HG02678 (cell line): ENCODE measurements at regions not wholly inside any gene's neighbourhood (a gene's known extent, or its start where the extent isn't known, plus 50 kb on each side); places are given as distances from the start of the nearest gene placed in this dataset.
A peak's percentile ranks its signal among the peaks of the same experiment; 100 is the strongest.

Experiments used
- ATAC-seq: cut with Tn5 transposase; IDR thresholded peaks from one replicate; pipeline ENCODE4 v1.9.1; 2021; ENCODE audit warnings: mild to moderate bottlenecking, moderate library complexity; ENCODE audit not compliant: unreplicated experiment

DNA sequence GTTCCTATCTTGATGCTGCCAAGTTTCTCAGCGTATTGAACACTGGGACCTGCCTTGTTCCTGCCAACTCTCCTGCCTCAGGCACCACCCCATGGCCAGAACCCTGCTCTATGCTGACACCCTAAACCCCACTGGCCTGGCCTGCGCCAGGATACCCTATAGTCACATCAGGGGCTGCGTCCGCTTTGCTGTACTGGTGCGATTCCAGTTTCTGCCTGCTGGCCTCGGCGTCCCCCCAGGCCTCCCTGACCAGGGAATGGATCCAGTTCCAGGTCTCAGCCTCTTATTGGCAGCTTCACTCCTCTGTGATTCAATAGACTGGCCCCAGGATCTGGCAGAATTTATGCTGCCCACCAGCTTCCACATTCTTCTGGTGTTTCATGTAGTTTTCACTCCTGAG is 55.0 kb downstream of the GPR6 start:
- no peak for ATAC-seq

DNA sequence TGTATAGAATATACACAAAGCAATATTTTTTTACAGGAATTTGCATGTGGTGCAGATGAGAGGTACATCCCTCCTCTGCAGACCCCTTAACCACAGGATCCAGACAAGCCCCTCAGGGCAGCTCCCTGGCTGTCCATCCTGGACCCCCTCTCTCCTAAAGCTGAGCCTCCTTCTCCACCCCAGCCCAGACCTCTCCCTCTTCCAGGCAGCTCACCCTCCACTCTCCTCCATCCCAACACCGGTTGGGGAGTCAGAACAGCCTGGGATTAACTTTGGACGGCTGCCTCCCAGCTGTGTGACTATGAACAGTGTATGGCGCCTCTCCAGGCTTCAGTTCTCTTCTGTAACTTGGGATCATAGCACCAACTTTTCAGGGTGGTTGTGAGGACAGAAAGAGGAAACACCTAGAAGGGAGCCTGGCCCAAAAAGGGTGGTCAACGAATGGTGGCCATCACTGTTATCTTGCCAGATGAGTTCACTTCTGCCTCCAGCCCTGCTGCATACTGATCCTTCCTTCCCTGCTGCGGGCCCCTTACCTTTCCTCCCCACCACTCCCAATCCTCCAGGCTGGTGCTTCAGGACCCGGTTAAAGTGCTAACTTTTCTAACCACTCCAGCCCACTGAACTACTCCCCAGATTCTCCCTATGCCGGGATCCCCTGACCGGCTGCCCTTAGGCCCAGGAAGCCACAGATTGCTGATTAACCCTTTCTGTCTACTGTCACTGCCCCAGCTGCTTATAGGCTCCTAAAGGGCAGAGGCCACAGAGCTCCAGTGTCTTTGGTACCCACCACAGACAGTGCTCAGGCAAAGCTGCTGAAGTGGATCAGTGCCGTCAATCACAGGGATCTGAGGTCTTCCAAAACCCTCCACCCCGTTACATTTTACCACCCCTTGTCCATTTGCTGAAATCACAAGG is 55.9 kb downstream of the GPR6 start:
- no peak for ATAC-seq

DNA sequence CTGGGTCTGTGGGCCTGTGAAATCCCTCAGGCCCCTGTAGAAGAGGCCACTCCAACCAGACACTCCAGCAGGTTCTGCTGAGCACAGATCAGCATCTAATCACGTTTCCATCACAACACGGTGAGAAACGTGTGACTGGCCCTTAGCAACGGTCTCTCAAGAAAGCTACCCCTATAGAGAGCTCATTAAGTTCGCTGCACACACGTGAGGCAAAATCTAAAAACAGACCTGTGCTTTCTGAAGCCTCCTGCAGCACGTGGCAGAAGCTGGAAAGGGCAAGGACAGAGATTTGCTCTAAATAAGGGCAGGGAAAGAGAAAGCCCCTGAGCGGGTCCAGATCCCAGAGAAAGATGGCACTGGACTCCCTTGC is 56.5 kb downstream of the GPR6 start:
- ATAC-seq = no peak

DNA sequence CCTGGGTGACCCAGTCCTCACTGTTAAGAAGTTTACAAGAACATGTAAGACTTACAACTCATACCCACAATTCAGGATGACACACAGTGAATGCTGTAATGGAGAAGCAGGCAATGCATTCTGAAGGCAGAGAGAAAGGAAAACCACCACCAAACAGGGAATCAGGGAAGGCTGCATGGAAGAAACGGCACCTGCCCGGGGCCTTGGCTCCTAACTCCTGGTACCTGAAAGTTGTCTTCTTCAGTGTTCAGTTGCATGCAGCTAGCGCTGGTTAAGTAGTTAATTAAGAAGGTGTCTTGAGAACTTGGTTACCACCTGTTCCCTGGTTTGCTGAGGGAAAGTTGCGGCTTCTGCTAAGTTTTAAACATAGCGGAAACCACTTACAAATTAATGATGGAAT is 57.2 kb downstream of the GPR6 start:
- ATAC-seq = no peak

DNA sequence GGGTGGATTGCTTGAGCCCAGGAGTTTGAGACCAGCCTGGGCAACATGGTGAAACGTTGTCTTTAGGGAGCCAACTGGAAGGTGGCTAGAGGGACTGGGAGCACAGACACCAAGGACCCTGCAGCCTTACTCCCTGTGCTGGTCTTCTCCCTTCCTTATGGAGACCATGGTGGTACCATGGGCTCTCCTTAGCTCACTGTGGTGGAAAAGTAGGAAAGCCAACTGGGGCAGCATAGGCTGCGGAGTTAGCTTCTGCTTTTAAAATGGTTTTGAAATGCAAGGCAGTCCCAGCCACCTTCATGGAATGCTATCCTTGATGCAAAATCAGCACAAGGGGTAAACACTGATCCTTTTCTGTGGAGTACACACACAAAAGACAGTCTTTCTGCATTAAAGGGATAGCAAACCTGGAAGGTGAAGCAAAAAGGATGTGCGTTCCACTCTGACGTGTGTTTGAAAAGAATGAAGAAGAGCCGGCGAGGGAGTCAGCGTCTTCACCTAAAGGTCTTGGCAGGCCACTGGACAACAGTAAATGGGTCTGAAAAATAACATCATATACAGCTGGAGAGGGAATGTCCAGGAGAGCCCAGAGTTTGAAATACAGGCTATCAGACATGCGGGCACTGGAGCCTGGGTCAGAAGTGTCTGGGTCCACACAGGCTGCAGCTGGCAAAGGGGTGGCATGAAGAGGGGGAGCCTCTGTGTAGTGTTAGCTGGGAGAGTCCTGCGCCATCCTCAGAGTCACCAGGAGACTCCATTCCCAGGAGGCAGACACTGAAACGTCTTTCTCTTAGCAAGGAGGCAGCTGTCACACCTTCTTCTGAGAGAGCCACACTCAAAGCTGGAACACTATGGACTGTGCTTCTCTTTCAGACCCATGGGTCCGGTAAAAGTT is 58.5 kb downstream of the GPR6 start:
- no peak for ATAC-seq

DNA sequence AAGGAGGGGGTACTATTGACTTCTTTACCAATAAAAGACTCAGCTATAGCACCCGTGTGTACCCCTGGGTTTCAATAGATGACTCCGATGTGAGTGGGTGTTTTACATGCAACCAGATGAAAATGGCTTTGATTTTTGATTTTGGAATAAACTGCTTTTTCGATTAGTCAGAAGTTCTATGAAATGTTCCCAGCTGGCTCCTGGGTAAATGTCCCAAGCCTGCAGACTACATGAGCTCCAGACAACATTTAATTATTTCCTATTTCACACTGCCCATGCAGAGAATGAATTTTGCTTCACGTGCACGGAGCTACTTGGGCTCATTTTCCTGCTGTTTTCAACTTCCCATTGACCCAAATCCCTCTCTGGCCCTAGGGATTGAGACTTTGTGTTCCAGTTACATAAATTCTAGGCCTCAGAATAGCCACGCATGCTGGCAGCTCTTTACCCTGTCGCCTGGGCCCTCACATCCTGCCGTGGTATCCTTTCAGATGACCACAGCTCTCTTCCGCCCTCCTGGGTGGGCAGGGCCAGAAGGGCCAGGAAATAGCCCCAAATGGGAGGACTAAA is 59.7 kb downstream of the GPR6 start:
- ATAC-seq = no peak

DNA sequence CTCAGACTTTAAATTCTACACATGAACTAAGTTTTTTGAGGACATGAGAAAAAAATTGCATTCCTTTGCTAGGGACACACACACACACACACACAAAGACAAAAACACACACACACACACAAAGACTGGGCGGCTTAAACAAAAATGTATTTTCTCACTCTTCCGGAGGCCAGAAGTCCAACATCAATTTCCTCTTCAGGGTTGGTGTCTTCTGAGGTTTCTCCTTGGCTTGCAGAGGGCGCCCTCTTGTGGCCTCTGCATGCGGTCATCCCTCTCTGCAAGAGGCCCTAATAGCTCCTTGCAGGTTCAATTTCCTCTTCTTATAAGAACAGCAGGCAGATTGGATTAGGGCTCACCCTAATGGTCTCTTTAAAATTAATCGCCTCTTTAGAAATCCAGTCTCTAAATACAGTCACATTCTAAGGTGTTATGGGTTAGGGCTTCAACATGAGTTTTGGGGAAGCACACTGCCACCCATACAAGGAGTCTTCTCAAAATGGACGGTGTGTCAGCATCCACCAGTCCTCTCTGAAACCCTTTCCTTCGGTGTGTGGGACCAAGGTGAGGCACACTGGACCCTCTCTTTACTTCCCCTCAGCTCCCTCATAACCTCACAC is 61.4 kb downstream of the GPR6 start:
- ATAC-seq = peak; percentile 84

DNA sequence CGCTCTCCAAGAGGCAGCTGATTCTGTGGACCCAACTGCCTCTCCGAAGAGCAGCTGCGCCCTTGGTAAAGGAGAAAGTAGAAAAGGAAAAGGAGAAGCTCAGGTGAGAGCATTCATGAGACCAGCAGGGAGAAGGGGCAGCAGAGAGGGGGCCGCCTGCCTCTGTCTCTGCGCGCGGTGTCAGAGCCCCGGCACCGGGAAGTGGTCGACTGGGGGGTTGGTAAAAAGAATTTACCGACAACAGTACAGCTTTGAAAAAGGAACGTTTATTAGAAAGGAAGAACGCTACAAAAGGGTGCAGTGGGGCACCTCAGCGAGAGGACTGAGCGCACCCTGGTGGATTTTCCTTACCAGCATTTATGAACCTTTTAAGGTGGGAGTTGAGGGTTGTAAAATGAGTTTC is 61.9 kb downstream of the GPR6 start:
- ATAC-seq = peak; percentile 49

DNA sequence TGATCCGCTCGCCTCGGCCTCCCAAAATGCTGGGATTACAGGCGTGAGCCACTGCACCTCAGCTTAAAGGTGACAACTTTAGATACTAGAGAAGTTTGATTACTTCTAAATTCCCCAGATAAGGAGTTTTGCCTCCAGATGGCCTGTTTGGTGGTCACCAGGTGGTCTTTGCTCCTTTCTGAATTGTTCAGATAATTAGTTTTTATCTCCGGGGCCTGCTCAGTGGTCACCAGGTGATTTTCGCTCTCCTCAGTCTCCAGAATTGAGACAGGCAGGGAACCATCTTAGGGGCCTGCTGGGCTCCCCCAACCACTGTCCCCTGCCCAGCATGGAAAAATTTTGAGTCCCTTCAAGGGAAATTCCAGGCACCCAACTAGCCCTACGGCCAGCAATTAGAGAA is 62.6 kb downstream of the GPR6 start:
- no peak for ATAC-seq

DNA sequence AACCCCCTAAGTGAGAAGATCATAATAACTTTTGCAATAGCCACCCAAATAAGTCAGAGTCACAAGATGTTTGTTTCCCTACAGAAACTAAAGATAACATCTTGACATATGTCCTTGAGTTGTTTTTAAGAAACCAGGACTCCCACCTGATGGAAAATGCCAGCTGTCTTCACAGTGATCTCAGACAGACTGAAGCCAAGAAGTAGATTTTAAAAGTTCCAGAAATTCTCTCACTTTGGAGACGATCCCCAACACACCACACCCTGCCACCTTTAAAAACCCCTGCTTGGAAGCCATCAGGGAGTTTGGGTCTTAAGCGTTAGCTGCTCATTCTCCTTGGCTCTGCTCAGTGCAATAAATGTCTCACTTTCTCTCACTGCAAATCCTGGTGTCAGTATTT is 63.0 kb downstream of the GPR6 start:
- ATAC-seq = no peak

DNA sequence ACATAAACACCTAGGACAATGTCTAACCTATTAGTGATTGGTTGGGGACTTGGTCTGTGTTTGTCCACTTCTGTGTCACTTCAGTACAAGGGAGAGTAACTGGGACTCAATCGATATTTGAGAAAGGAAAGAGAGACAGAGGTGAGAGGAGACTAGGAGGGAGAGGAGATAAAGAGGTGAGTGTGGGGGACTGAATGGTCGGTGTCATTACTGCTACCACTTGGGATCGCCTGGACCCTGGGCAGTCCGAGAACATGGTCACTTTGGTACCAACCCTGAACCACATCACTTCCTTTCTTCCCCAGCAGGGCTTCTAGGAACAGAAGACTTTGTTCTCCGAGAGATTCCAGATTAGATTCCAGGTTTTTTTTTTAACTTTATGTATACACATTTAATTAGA is 63.7 kb downstream of the GPR6 start:
- ATAC-seq = no peak

DNA sequence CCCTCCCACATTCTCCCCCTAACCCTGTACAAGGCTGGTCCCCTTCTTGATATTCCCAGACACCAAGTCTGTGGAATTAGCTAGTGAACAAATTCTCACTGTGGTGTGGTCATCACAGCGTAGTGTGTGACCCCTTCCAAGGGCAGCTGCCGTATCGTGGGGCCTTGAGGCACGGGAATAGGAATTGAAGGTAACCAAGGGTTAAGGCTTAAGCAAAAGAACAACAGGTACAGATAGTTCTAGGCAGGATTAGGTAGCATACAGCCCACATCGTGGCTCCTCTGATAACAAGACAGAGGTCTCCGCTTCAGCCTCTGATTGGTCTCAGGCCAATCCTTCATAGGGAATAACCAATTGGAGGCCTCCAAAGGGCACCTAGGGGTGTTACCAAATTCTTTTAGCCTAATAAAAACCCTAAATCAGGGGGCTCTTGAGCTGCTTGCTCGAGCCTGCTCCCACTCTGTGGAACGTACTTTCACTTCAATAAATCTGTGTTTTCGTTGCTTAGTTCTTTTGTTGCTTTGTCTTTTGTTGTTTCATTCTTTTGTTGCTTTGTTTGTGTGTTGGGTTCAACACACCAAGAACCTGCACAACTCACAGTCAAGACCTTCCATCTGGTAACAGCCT is 64.7 kb downstream of the GPR6 start:
- no peak for ATAC-seq

DNA sequence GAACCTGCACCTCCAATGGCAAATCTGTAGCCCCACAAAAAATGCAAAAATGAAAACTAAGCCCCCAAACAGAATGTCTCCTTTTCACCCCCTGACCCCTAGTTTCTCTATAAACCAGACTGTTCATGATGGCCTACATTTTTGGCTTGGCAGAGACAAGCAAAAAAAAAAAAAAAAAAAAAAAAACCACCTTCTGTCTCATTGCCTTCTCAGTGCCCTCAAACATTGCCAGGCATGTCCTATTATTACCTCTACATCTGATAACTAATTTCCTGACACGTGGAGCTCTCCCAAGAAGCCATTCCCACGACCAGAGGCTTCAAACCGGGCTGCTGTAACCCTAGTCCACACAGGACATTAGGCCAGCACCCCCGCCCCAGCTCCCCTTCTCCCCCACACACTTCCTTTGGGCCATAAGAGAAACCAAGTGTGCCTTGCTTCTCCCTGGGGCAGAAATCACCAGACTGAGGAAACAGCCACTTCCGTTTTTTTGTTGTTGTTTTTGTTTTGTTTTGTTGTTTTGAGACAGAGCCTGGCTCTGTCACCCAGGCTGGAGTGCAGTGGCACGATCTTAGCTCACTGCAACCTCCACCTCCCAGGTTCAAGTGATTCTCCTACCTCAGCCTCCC is 65.4 kb downstream of the GPR6 start:
- no peak for ATAC-seq

DNA sequence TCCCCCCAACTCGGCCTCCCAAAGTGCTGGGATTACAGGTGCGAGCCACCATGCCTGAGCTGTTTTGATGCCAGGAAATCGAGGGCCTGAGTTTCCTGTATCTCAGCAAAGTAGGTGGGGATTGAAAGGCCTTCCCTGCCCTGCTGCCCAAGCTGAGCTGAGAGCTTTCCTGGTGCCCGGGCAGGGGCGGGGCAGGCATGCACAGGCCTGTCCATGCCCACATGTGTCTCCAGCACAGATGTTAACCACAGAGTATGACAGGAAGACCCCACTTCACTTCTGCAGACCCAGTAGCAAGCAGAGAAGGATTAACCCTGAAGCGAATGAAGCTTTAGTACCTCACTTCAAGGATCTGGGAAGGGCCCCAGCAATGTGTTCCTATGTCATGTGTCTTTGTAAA is 66.0 kb downstream of the GPR6 start:
- ATAC-seq = no peak

DNA sequence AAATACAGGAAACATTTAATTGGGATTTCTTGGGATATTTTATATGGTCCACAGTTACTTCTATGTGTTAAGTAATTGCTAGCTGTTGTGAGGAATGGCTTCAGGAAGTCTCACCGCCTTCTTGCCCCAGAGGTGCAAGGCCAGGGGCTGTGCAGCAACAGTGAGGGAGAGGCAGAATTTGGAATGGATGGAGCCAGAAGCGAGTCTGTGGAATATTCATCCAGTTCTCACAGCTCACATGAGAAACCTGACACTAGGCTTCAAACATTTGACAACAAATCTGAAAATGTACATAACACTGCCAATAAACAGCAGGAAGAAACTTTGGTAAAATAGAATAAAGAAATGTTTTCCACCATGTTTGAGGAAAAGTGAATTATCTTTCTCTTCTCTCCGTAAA is 66.5 kb downstream of the GPR6 start:
- no peak for ATAC-seq

DNA sequence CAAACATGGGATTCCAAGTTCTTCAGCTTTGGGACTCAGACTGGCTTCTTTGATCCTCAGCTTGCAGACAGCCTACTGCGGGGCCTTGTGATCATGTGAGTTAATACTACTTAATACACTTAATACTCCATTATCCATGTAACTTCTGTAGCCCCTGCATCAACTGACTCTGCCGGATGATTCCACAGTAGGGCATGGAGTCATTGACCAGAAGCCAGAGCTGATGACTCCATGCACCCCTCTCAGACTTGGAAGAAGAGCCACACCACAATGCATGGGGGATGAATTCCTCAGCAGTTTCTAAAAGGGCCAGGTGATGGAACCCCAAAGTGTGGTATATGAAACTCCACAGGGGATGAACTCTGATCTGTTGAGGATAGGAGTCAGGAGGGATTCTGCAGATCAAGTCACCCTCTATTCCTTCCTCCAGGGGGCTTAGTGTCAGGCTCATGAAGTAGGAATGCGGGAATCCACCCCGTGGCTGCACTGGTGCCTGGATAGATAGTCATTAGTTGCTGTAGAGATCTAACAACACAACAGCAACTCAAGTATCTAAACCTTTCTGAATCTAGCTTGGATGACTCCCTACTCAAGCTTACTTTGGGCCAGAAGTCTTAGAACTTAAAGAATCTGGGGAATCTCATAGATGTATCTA is 70.2 kb downstream of the GPR6 start:
- no peak for ATAC-seq

DNA sequence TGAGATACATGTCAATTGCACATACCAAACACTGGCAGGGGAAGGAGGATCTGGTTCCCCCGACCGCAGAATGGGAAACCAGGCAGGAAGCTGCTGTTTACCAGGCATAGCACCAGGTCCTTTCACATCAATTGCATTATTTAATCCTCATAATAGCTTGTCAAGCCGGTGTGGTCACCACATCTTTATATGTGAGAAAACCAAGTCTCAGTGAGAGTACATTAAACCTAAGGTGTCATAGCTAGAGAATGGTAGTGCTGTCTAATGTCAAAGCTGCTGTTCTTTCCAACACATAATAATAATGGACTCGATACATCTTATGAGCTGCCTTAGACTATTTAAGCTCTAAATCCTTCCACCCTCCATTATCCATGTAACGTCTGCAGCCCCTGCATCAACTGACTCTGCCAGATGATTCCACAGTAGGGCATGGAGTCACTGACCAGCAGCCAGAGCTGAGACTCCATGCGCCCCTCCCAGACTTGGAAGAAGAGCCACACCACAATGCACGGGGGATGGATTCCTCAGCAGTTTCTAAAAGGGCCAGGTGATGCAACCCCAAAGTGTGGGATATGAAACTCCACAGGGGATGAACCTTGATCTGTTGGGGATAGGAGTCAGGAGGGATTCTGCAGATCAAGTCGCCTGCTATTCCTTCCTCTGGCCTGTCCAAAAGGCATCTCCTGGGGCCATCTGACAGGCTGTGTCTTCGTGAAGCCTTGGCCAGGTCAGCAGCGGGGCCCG is 71.8 kb downstream of the GPR6 start:
- no peak for ATAC-seq
